Glutamatergic neuron (in vitro differentiated cells): ENCODE measurements at regions not wholly inside any gene's neighbourhood (a gene's known extent, or its start where the extent isn't known, plus 50 kb on each side); places are given as distances from the start of the nearest gene placed in this dataset.

Source experiments
- DNase-seq: peaks from one replicate; pipeline ENCODE4 v3.0.0; 2022
- H3K27ac Mint-ChIP-seq: one replicate; pipeline ENCODE4 v1.8.0; 2020; ENCODE audit warnings: mild to moderate bottlenecking, mixed read lengths, inconsistent platforms; ENCODE audit not compliant: unreplicated experiment
- H3K27me3 Mint-ChIP-seq: one replicate; pipeline ENCODE4 v1.8.0; 2020; ENCODE audit warnings: mild to moderate bottlenecking, moderate library complexity, mixed read lengths, inconsistent platforms; ENCODE audit not compliant: unreplicated experiment
- H3K36me3 Mint-ChIP-seq: one replicate; pipeline ENCODE4 v1.8.0; 2020; ENCODE audit warnings: mild to moderate bottlenecking, mixed read lengths, inconsistent platforms; ENCODE audit not compliant: unreplicated experiment
- H3K4me1 Mint-ChIP-seq: one replicate; pipeline ENCODE4 v1.8.0; 2020; ENCODE audit warnings: mild to moderate bottlenecking, low read depth, mixed read lengths, inconsistent platforms; ENCODE audit not compliant: unreplicated experiment
- H3K4me3 Mint-ChIP-seq: one replicate; pipeline ENCODE4 v1.8.0; 2020; ENCODE audit warnings: mild to moderate bottlenecking, mixed read lengths, inconsistent platforms; ENCODE audit not compliant: unreplicated experiment
- H3K9me3 Mint-ChIP-seq: one replicate; pipeline ENCODE4 v1.8.0; 2020; ENCODE audit warnings: mild to moderate bottlenecking, moderate library complexity, mixed read lengths, inconsistent platforms; ENCODE audit not compliant: unreplicated experiment
- TF ChIP-seq, protein P1 (sequence below): fragments of 200-600 bp; sonication (generic); IDR thresholded peaks from one replicate; pipeline ENCODE4 v1.5.0; 2021; ENCODE audit not compliant: partially characterized antibody, unreplicated experiment

DNA sequence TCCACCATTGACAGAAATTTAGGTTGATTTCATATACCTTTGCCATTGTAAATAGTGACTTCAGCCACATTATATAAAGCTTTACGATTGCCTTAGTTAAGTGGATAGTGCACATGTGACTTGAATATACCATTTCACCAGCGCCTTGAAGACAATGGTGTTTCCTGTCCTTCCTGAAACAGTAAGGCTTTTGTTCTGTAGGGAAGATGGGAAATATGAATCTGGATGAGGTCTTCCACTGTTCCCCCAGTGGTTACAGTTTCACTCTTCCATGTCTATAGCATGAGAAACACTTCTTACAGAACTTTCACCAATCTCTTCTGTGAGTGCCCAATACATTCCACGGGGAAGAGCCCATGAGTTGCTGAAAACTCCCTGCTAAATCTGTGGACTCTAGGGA, 240.5 kb downstream of the TRIB2 start:
- no peaks in the 10 kb centered on the region for H3K27me3 Mint-ChIP-seq
- H3K27ac Mint-ChIP-seq: no peak overlapping the region
- H3K4me3 Mint-ChIP-seq: no peak overlapping the region
- no peaks in the 10 kb centered on the region for H3K4me1 Mint-ChIP-seq
- no peak for DNase-seq
- H3K36me3 Mint-ChIP-seq: peaks cover 5% of the 10 kb centered on the region
- H3K9me3 Mint-ChIP-seq: peaks cover 3% of the 10 kb centered on the region
- TF ChIP-seq, protein P1, sequence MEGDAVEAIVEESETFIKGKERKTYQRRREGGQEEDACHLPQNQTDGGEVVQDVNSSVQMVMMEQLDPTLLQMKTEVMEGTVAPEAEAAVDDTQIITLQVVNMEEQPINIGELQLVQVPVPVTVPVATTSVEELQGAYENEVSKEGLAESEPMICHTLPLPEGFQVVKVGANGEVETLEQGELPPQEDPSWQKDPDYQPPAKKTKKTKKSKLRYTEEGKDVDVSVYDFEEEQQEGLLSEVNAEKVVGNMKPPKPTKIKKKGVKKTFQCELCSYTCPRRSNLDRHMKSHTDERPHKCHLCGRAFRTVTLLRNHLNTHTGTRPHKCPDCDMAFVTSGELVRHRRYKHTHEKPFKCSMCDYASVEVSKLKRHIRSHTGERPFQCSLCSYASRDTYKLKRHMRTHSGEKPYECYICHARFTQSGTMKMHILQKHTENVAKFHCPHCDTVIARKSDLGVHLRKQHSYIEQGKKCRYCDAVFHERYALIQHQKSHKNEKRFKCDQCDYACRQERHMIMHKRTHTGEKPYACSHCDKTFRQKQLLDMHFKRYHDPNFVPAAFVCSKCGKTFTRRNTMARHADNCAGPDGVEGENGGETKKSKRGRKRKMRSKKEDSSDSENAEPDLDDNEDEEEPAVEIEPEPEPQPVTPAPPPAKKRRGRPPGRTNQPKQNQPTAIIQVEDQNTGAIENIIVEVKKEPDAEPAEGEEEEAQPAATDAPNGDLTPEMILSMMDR: no peak

DNA sequence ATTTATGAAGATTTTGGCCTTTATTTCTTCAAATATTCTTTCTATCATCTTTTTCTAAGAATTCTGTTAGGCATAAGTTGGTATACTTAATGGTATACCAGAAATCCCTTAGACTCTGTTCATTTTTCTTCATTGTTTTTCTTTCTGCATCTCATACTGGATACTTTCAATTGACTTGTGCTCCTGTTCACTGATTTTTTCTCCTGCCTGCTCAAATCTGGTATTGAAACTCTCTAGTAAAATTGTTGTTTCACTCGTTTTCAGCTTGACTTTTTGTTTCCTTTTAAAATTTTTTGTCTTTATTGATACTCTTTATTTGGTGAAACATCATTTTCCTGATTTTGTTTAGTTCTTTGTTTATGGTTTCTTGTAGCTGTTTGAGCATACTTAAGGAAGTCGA, 243.2 kb downstream of the TRIB2 start:
- TF ChIP-seq, protein P1: no peak
- peaks cover 2% of the 10 kb centered on the region for H3K9me3 Mint-ChIP-seq
- no peak for DNase-seq
- H3K27ac Mint-ChIP-seq: no peak overlapping the region
- peaks cover 5% of the 10 kb centered on the region for H3K36me3 Mint-ChIP-seq
- no peaks in the 10 kb centered on the region for H3K4me1 Mint-ChIP-seq
- H3K4me3 Mint-ChIP-seq: no peak overlapping the region
- no peaks in the 10 kb centered on the region for H3K27me3 Mint-ChIP-seq

DNA sequence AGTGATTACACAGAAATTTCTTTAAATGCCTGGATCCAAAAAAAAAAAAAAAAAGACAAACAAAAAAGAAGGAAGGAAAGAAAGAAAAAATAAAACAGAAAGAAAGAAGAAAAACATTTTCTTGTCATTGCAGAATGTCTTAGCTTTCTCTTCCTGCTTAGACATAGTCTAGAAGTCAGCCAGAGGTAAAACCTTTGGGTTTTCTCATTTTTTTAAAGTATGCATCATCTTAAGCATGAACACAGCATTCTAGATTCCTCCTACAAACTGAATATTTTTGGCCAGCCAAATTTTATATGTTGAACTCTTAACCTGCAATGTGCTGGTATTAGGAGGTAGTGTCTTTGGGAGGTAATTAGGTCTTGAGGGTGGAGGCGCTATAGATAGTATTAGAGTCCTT, 243.9 kb downstream of the TRIB2 start:
- H3K4me3 Mint-ChIP-seq: no peak overlapping the region
- DNase-seq: no peak
- no peak overlapping the region for H3K27ac Mint-ChIP-seq
- peaks cover 2% of the 10 kb centered on the region for H3K4me1 Mint-ChIP-seq
- peaks cover 5% of the 10 kb centered on the region for H3K36me3 Mint-ChIP-seq
- TF ChIP-seq, protein P1: no peak
- no peaks in the 10 kb centered on the region for H3K9me3 Mint-ChIP-seq
- H3K27me3 Mint-ChIP-seq: no peaks in the 10 kb centered on the region

DNA sequence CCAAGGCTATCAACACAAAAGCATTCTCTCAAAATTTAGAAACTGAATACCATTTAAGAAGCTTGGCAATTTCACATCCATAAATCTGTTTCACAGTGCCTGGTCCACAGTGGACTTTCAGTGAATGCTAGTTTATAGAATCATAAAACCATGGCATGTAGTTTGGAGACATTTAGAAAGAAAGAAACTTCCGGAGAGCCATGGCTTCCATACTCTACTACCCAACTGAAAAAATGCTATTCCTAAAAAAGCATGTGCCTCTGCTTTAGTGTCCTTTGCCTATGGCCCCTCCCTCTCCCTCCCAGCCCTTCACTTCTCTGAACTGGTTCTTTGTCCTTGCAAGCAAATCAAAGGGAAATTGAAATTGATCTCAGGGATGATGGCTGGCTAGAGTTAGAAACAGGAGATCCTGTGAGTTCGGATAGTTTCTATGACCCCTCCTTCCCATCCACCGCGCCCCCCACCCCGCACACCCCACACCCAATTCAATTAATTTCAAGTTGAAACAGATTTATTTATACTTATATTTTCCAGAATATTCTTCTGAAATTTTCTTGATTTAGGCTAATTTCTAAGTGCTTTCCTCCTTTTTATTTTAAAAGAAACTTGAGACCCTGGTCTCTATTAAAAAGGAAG, 248.3 kb downstream of the TRIB2 start:
- Mint-ChIP-seq H3K9me3 (no peaks in the 10 kb centered on the region), H3K36me3 (peaks cover 1% of the 10 kb centered on the region), H3K27ac (peak overlapping the region; percentile 77), H3K4me3 (no peak overlapping the region), H3K27me3 (no peaks in the 10 kb centered on the region), H3K4me1 (peaks cover 7% of the 10 kb centered on the region)
- DNase-seq: peak; percentile 20
- TF ChIP-seq, protein P1: no peak

DNA sequence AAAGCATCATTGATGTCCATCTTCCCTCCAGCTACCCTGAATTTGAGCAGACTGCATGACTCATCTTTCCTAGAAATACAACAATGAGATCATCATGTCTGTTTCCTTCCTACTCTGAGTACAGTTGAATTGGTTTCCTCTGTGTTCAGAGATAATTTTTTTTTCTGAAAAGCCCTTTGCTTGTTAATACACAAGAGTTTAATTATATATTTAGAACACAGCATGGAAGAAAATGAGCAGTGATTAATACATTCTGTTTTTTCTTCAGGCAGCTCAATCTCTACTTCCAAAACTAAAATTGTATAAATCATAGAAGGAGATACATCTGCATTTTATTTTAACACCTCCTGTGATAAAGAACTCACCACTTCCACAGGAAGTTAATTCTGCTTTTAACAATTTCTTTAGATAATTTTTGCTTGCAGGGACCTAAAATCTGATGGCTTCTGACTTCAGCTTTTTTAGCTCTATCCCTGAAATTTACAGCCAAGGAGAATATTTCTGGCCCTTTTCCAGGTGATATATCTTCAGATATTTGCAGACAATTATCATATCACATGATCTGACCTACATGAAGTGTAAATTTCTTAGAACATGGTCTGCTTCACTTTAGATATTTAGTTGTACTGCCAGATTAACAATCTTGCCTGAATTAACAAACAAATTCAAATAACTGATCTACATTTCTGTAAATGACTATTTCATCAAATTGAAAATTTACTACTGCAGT, 249.0 kb downstream of the TRIB2 start:
- no peaks in the 10 kb centered on the region for H3K27me3 Mint-ChIP-seq
- H3K27ac Mint-ChIP-seq: peak overlapping the region; percentile 19
- H3K36me3 Mint-ChIP-seq: no peaks in the 10 kb centered on the region
- no peak overlapping the region for H3K4me3 Mint-ChIP-seq
- peaks cover 7% of the 10 kb centered on the region for H3K4me1 Mint-ChIP-seq
- TF ChIP-seq, protein P1: no peak
- H3K9me3 Mint-ChIP-seq: no peaks in the 10 kb centered on the region
- no peak for DNase-seq
